Astrocyte (in vitro differentiated cells and primary cell): ENCODE measurements at regions not wholly inside any gene's neighbourhood (a gene's known extent, or its start where the extent isn't known, plus 50 kb on each side); places are given as distances from the start of the nearest gene placed in this dataset.

Source experiments
- DNase-seq: peaks from one replicate; pipeline ENCODE4 v3.0.0-alpha.2; 2010; ENCODE audit warnings: low read depth
- FAIRE-seq: peaks from 2 replicates; lab custom pipeline; 2011; peaks lifted over from hg19 to GRCh38; lab: Jason Lieb, UNC
- H2AFZ ChIP-seq: 2 replicates; pipeline ENCODE4 v1.6.0; 2012; ENCODE audit warnings: low read depth, low read length, inconsistent platforms
- H3K27ac ChIP-seq: 2 replicates; pipeline ENCODE4 v1.5.1; 2011; ENCODE audit warnings: low read depth, low read length, inconsistent platforms
- H3K27me3 ChIP-seq: 2 replicates; pipeline ENCODE4 v1.6.0; 2011; ENCODE audit warnings: low read length, inconsistent platforms; ENCODE audit not compliant: insufficient read depth
- H3K36me3 ChIP-seq: 2 replicates; pipeline ENCODE4 v1.5.1; 2011; ENCODE audit warnings: low read length, inconsistent platforms; ENCODE audit not compliant: insufficient read depth
- H3K4me1 ChIP-seq: 2 replicates; pipeline ENCODE4 v1.5.1; 2011; ENCODE audit warnings: low read length, inconsistent platforms; ENCODE audit not compliant: insufficient read depth
- H3K4me2 ChIP-seq: 2 replicates; pipeline ENCODE4 v1.6.0; 2012; ENCODE audit warnings: low read length, inconsistent platforms
- H3K4me3 ChIP-seq: 2 replicates; pipeline ENCODE4 v1.5.1; 2011; ENCODE audit warnings: low read depth, mild to moderate bottlenecking, low read length, inconsistent platforms; ENCODE audit not compliant: insufficient read depth
- H3K79me2 ChIP-seq: 2 replicates; pipeline ENCODE4 v1.6.0; 2012; ENCODE audit warnings: mild to moderate bottlenecking, low read length, inconsistent platforms; ENCODE audit not compliant: insufficient read depth
- H3K9ac ChIP-seq: 2 replicates; pipeline ENCODE4 v1.6.0; 2012; ENCODE audit warnings: mild to moderate bottlenecking, low read length, inconsistent platforms
- H3K9me3 ChIP-seq: 2 replicates; pipeline ENCODE4 v1.5.1; 2012; ENCODE audit warnings: low read depth, mild to moderate bottlenecking, low read length, inconsistent platforms; ENCODE audit not compliant: insufficient read depth
- H4K20me1 ChIP-seq: 2 replicates; pipeline ENCODE4 v1.6.0; 2012; ENCODE audit warnings: low read length, inconsistent platforms; ENCODE audit not compliant: insufficient read depth
- H3K27ac Mint-ChIP-seq: one replicate; pipeline ENCODE4 v1.8.0; 2021; ENCODE audit warnings: mild to moderate bottlenecking, mixed read lengths; ENCODE audit not compliant: unreplicated experiment
- H3K27me3 Mint-ChIP-seq: one replicate; pipeline ENCODE4 v1.8.0; 2021; ENCODE audit warnings: low read depth, mixed read lengths; ENCODE audit not compliant: unreplicated experiment
- H3K36me3 Mint-ChIP-seq: one replicate; pipeline ENCODE4 v1.8.0; 2021; ENCODE audit warnings: low read depth, mixed read lengths; ENCODE audit not compliant: unreplicated experiment
- H3K4me1 Mint-ChIP-seq: one replicate; pipeline ENCODE4 v1.8.0; 2021; ENCODE audit warnings: low read depth, mixed read lengths; ENCODE audit not compliant: unreplicated experiment
- H3K4me3 Mint-ChIP-seq: one replicate; pipeline ENCODE4 v1.8.0; 2021; ENCODE audit warnings: mild to moderate bottlenecking, moderate library complexity, mixed read lengths; ENCODE audit not compliant: unreplicated experiment
- H3K9me3 Mint-ChIP-seq: one replicate; pipeline ENCODE4 v1.8.0; 2021; ENCODE audit warnings: mild to moderate bottlenecking, mixed read lengths; ENCODE audit not compliant: unreplicated experiment
- CTCF ChIP-seq: IDR thresholded peaks from 2 replicates; pipeline ENCODE4 v1.5.1; 2011; ENCODE audit warnings: low read depth, mild to moderate bottlenecking, inconsistent platforms, low read length, moderate library complexity; ENCODE audit not compliant: insufficient read depth
- EZH2 ChIP-seq: IDR thresholded peaks from 2 replicates; pipeline ENCODE4 v1.6.1; 2012; ENCODE audit warnings: mild to moderate bottlenecking, low read length, inconsistent platforms; ENCODE audit not compliant: insufficient read depth

DNA sequence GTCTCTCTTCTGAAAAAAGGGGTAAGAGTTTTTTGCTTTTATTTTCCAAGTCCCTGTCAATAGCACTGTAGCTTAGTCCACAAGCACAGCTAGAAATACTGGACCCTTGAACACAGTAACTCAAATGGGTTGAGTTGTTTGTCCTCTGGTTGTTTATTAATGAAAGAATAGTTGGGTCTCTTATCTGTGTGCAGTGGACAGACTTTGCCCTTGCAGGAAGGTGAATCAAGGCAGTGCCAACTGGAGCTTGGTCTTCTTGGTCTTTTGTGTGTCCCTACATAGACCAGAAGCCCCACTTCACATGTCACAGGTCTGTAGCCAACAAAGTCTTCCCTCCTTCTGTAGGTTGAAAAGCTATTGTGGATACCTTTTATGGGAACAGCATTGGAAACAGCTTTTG, 322.0 kb downstream of the AACS start:
- Mint-ChIP-seq H3K9me3 (peaks cover 5% of the 10 kb centered on the region), H3K4me3 (no peak overlapping the region), H3K4me1 (no peaks in the 10 kb centered on the region), H3K27me3 (peaks cover 2% of the 10 kb centered on the region), H3K27ac (no peak overlapping the region), H3K36me3 (no peaks in the 10 kb centered on the region)
- Histone ChIP-seq H3K4me3 (no peak overlapping the region), H3K9me3 (no peaks in the 10 kb centered on the region), H3K9ac (no peak overlapping the region), H4K20me1 (no peaks in the 10 kb centered on the region), H3K4me1 (no peaks in the 10 kb centered on the region), H3K79me2 (no peaks in the 10 kb centered on the region), H3K27me3 (no peaks in the 10 kb centered on the region), H3K27ac (no peak overlapping the region), H3K36me3 (no peaks in the 10 kb centered on the region), H2AFZ (no peak overlapping the region), H3K4me2 (no peak overlapping the region)
- FAIRE-seq (no peak), DNase-seq (no peak)
- TF ChIP-seq CTCF (no peak), EZH2 (no peak)

DNA sequence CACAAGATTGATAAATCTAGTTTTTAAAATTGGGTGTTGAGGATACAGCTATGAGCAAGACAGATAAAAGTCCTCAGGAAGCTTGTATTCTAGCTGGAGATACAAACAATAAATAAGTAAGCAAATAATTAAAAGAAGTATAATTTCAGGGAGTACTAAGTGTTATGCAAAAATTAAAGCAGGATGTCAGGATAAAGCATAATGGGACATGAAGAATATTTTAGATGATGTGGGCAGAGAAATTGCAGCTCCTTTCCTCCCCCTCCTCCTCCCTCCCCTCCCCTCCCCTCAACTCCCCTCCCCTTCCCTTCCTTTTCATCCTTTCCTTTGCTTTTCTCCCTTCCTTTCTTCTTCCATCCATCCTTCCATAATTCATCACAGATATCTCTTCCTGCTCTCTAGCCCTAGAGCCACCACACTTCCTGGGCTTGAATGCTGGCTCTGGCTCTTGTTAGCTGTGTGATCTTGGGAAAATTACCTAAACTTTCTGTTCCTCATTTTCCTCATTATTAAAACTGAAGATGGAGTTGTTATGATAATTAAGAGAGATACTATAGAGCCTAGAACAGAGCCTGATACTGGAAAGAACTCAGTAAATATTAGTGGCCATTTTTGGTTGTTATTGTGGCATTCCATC, 323.9 kb downstream of the AACS start:
- peaks cover 5% of the 10 kb centered on the region for H3K9me3 Mint-ChIP-seq
- no peaks in the 10 kb centered on the region for H3K36me3 Mint-ChIP-seq
- no peak for FAIRE-seq
- no peak overlapping the region for H3K9ac ChIP-seq
- no peak for TF ChIP-seq EZH2
- TF ChIP-seq CTCF = no peak
- H3K4me3 ChIP-seq = no peak overlapping the region
- H2AFZ ChIP-seq = no peak overlapping the region
- H3K27me3 Mint-ChIP-seq = peaks cover 2% of the 10 kb centered on the region
- no peak overlapping the region for H3K27ac ChIP-seq
- H3K27me3 ChIP-seq = no peaks in the 10 kb centered on the region
- H3K9me3 ChIP-seq = no peaks in the 10 kb centered on the region
- no peaks in the 10 kb centered on the region for H3K79me2 ChIP-seq
- H3K4me2 ChIP-seq = no peak overlapping the region
- no peaks in the 10 kb centered on the region for H3K4me1 Mint-ChIP-seq
- no peak overlapping the region for H3K4me3 Mint-ChIP-seq
- H3K4me1 ChIP-seq = no peaks in the 10 kb centered on the region
- H3K27ac Mint-ChIP-seq = no peak overlapping the region
- H4K20me1 ChIP-seq = no peaks in the 10 kb centered on the region
- no peaks in the 10 kb centered on the region for H3K36me3 ChIP-seq
- no peak for DNase-seq

DNA sequence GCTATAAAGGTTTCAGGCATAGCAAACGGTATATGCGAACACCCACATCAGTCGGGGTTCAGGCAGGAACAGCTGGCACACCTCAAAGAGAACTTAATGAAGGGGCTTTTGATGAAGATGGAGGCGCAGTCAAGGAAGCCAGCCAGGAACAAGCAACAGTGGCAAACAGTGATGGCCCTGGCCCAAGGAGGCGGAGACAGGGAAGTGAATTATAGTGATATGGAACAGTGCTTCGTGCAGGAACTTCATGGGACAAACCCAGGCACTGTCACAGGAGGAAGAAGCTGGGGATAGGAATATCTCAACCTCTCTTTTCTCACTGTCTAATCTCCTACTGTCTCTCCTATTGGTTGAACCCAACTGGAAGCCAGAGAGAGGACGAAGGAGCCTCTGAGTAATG, 328.3 kb downstream of the AACS start:
- Histone ChIP-seq H3K36me3 (no peaks in the 10 kb centered on the region), H3K9ac (no peak overlapping the region), H3K27me3 (no peaks in the 10 kb centered on the region), H3K9me3 (peaks cover 2% of the 10 kb centered on the region), H2AFZ (no peak overlapping the region), H3K79me2 (no peaks in the 10 kb centered on the region), H3K4me3 (no peak overlapping the region), H4K20me1 (no peaks in the 10 kb centered on the region), H3K27ac (no peak overlapping the region), H3K4me2 (no peak overlapping the region), H3K4me1 (no peaks in the 10 kb centered on the region)
- no peaks in the 10 kb centered on the region for H3K36me3 Mint-ChIP-seq
- no peak overlapping the region for H3K27ac Mint-ChIP-seq
- H3K4me1 Mint-ChIP-seq = no peaks in the 10 kb centered on the region
- H3K4me3 Mint-ChIP-seq = no peak overlapping the region
- DNase-seq = no peak
- no peak for FAIRE-seq
- peaks cover 4% of the 10 kb centered on the region for H3K27me3 Mint-ChIP-seq
- TF ChIP-seq EZH2 = no peak
- TF ChIP-seq CTCF = no peak
- peaks cover 13% of the 10 kb centered on the region for H3K9me3 Mint-ChIP-seq
